ENCODE measurements at regions not wholly inside any gene's neighbourhood (a gene's known extent, or its start where the extent isn't known, plus 50 kb on each side); places are given as distances from the start of the nearest gene placed in this dataset.

DNA sequence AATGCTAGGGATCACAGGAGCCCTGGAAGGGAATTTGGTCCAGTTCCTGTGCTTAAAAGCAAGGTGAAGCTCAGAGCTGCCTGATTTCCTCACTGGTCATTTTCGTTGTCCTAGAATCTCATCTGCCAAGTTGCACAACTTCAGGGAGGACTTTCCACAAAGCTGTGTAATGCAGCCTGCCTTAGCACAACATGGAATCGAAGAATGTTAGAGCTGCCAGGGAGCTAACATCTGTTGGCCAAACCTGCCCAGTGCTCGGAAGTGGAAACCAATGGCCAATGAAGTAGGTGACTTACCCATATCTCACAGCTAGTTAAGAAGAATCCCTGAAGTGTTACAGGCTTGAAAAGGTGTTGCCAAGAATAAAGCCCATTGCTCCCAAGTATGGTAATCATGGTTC, 79.9 kb upstream of the SSTR1 start:
- no peaks in the 10 kb centered on the region for H3K36me3 ChIP-seq (ENCODE audit: control insufficient read depth in 1 of 2, insufficient read depth in 2 of 2, low read length in 2 of 2)
- no peaks in the 10 kb centered on the region for H3K4me1 ChIP-seq (ENCODE audit: control insufficient read depth in 1 of 2, insufficient read depth in 2 of 2, low read length in 2 of 2)
- no peak overlapping the region for H3K27ac ChIP-seq (ENCODE audit: low read length)
- no peaks in the 10 kb centered on the region for H3K9me3 ChIP-seq (ENCODE audit: control insufficient read depth in 1 of 2, low read length in 2 of 2)
- no peaks in the 10 kb centered on the region for H3K27me3 ChIP-seq (ENCODE audit: low read depth, low read length)
- no peak overlapping the region for H3K4me3 ChIP-seq (ENCODE audit: low read depth in 1 of 2, low read length in 2 of 2)

DNA sequence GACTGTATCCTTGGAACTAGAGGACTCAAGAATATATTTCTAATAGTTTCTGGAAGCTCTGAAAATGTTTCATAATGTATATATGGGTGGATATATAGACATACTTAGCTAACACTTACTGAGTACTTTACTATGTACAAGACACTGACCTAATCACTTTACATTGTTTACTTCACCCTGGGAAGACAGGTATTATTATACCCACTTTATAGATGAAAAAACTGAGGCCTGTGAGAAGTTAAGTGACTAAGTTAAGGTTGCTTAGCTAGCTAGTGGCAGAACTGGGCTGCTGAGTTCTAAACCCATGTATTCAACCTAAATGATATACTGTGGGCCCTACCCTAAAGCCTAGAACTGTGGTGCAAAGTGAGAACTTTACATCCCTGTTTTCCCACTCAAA, 79.1 kb upstream of the SSTR1 start:
- Histone ChIP-seq H3K36me3 (ENCODE audit: control insufficient read depth in 1 of 2, insufficient read depth in 2 of 2, low read length in 2 of 2) (no peaks in the 10 kb centered on the region), H3K27ac (ENCODE audit: low read length) (no peak overlapping the region), H3K9me3 (ENCODE audit: control insufficient read depth in 1 of 2, low read length in 2 of 2) (no peaks in the 10 kb centered on the region), H3K4me1 (ENCODE audit: control insufficient read depth in 1 of 2, insufficient read depth in 2 of 2, low read length in 2 of 2) (no peaks in the 10 kb centered on the region), H3K4me3 (ENCODE audit: low read depth in 1 of 2, low read length in 2 of 2) (no peak overlapping the region), H3K27me3 (ENCODE audit: low read depth, low read length) (no peaks in the 10 kb centered on the region)

DNA sequence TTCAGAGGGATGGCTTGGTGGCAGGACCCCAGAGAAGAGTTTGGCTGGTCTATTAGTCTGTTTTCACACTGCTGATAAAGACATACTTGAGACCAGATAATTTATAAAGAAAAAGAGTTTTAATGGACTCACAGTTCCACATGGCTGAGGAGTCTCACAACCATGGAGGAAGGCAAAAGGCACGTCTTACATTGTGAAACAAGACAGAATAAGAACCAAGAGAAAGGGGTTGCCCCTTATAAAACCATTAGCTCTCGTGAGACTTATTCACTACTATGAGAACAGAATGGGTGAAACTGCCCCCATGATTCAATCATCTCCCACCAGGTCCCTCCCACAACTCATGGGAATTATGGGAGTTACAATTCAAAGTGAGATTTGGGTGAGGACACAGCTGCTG, 78.5 kb upstream of the SSTR1 start:
- Histone ChIP-seq H3K27ac (ENCODE audit: low read length) (no peak overlapping the region), H3K4me3 (ENCODE audit: low read depth in 1 of 2, low read length in 2 of 2) (no peak overlapping the region), H3K9me3 (ENCODE audit: control insufficient read depth in 1 of 2, low read length in 2 of 2) (no peaks in the 10 kb centered on the region), H3K27me3 (ENCODE audit: low read depth, low read length) (no peaks in the 10 kb centered on the region), H3K4me1 (ENCODE audit: control insufficient read depth in 1 of 2, insufficient read depth in 2 of 2, low read length in 2 of 2) (no peaks in the 10 kb centered on the region), H3K36me3 (ENCODE audit: control insufficient read depth in 1 of 2, insufficient read depth in 2 of 2, low read length in 2 of 2) (no peaks in the 10 kb centered on the region)

DNA sequence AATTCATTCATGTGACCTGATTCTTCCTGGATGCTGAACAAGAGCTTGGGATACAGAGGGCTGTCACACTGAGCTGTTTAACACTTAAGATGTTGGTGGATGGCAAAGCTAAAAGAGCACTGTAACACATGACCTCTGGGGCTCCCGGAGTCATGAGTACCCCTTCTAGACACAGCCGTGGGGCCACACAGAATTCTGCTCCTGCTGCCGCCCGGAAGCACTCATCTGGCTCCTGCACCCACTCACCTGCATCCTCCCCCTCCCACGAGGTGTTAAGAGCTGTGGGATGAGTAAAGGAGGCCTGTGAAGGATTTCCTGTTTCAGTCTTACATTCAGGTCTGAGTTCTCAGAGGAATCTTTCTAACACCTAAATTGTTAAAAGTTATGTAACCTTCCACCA, 78.0 kb upstream of the SSTR1 start:
- H3K27ac ChIP-seq (ENCODE audit: low read length), result no peak overlapping the region
- H3K36me3 ChIP-seq (ENCODE audit: control insufficient read depth in 1 of 2, insufficient read depth in 2 of 2, low read length in 2 of 2), result no peaks in the 10 kb centered on the region
- no peaks in the 10 kb centered on the region for H3K4me1 ChIP-seq (ENCODE audit: control insufficient read depth in 1 of 2, insufficient read depth in 2 of 2, low read length in 2 of 2)
- no peaks in the 10 kb centered on the region for H3K27me3 ChIP-seq (ENCODE audit: low read depth, low read length)
- no peak overlapping the region for H3K4me3 ChIP-seq (ENCODE audit: low read depth in 1 of 2, low read length in 2 of 2)
- H3K9me3 ChIP-seq (ENCODE audit: control insufficient read depth in 1 of 2, low read length in 2 of 2), result no peaks in the 10 kb centered on the region

DNA sequence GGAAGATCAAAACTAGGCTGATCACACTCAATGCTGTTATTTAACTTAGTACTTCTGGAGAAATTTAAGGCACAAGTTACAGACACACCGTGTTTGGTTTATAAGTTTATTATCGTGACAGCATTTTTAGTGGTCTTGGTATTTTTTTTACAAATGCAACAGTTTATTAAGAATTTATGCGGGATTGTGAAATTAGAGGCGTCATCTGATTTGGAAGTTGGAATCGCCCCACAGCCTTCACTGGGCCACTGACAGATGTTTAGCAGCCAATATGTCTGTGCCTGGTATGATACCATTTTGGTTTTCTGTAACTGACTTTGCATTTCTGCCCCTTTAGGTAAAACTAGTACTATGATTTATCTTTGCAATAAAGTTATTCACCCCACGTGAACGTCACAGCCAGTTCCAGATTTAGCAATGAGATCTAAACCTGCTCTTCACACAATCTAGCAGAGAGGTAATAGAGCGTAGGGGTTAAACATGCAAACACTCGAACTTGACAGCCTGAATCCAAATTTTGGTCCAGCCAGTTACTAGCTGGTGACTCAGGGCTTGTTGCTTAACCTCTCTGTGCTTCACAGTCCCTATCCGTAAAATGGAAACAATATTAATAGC, 73.2 kb upstream of the SSTR1 start:
- no peaks in the 10 kb centered on the region for H3K27me3 ChIP-seq (ENCODE audit: low read depth, low read length)
- H3K9me3 ChIP-seq (ENCODE audit: control insufficient read depth in 1 of 2, low read length in 2 of 2), result no peaks in the 10 kb centered on the region
- H3K4me1 ChIP-seq (ENCODE audit: control insufficient read depth in 1 of 2, insufficient read depth in 2 of 2, low read length in 2 of 2), result no peaks in the 10 kb centered on the region

DNA sequence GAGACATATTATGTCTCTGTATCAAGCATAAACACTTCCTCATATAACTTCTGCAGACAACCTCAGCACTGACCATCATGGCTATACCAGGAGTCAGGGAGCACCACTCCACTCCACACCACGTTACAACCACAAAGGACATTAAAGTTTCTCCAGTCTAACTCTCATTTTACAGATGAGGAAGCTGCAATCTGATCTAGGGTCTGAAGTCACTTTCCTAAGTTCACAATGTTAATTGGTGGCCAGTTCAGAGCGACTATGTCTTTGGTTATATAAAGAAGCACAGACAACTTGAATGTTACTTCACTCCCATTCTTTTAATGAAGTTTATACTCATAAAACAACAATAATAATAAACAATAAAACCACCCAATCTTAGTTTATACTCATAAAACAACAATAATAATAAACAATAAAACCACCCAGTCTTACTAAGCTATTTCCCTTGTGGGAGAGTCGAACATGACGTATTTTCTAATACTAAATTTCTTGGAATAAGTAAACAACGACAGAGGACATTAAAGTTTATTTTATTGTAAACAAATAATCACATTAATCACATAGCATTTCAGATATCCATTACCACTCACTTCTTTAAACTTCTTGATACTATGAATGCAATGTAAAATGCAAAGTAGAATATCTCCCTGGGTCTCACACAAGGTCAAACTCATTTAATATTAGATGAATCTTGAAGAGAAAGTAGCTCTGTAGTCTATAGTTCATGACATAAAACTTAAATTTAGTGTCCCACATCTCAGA, 72.4 kb upstream of the SSTR1 start:
- Histone ChIP-seq H3K4me1 (ENCODE audit: control insufficient read depth in 1 of 2, insufficient read depth in 2 of 2, low read length in 2 of 2) (no peaks in the 10 kb centered on the region), H3K9me3 (ENCODE audit: control insufficient read depth in 1 of 2, low read length in 2 of 2) (no peaks in the 10 kb centered on the region), H3K27ac (ENCODE audit: low read length) (no peak overlapping the region), H3K27me3 (ENCODE audit: low read depth, low read length) (no peaks in the 10 kb centered on the region), H3K36me3 (ENCODE audit: control insufficient read depth in 1 of 2, insufficient read depth in 2 of 2, low read length in 2 of 2) (no peaks in the 10 kb centered on the region), H3K4me3 (ENCODE audit: low read depth in 1 of 2, low read length in 2 of 2) (no peak overlapping the region)

More for the DNA sequence above, 73.2 kb upstream of the SSTR1 start:
- H3K36me3 ChIP-seq (ENCODE audit: control insufficient read depth in 1 of 2, insufficient read depth in 2 of 2, low read length in 2 of 2), result no peaks in the 10 kb centered on the region
- no peak overlapping the region for H3K4me3 ChIP-seq (ENCODE audit: low read depth in 1 of 2, low read length in 2 of 2)
- no peak overlapping the region for H3K27ac ChIP-seq (ENCODE audit: low read length)

DNA sequence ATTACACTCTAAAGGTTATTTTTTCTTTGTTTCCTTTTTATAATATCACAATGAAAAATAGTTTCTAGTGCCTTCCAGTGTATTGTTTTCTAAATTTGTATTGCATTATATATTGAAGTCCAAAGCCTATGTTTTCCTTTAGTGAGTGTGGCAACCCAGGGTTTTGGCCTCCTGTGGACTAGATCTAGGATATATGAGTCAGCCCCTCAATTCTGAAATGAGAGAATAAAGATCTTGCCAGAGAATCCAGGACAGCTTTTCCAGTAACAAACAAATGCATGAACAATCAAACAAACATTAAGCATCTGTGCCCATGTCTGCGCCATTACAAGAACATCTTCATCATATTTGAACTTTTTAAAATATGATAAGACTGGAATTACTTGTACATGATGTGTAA, 70.7 kb upstream of the SSTR1 start:
- no peaks in the 10 kb centered on the region for H3K9me3 ChIP-seq (ENCODE audit: control insufficient read depth in 1 of 2, low read length in 2 of 2)
- no peak overlapping the region for H3K4me3 ChIP-seq (ENCODE audit: low read depth in 1 of 2, low read length in 2 of 2)
- H3K27me3 ChIP-seq (ENCODE audit: low read depth, low read length), result no peaks in the 10 kb centered on the region
- H3K4me1 ChIP-seq (ENCODE audit: control insufficient read depth in 1 of 2, insufficient read depth in 2 of 2, low read length in 2 of 2), result no peaks in the 10 kb centered on the region
- no peak overlapping the region for H3K27ac ChIP-seq (ENCODE audit: low read length)
- no peaks in the 10 kb centered on the region for H3K36me3 ChIP-seq (ENCODE audit: control insufficient read depth in 1 of 2, insufficient read depth in 2 of 2, low read length in 2 of 2)

DNA sequence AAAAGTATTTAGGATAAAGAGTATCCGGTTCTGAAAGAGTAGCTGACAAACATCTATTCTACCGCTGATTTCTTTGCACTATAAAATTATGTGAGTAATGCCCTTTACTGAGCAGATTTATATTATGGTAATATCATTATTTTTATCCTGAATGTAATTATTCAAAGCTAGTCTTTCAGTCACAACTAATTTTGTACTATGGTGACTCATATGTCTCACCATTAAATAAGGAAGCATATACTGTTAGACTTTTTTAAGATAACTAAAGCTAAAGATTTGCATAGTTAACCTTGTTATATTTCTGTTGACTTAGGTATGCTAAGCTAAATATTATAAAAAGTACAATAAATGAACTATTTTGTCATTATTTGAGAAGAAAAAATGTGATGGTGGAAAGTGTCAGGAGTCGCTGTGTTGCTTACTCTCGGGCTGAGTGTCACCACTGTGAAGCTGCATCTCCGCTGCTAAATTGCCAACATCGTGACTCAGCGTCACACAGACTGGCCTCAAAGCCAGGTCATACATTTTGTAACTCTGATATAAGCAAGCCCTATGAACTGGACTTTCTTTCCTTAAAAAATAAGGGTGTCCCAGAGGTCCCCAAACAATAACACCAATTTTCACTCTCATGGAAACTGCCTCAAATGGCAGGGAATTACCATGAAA, 69.1 kb upstream of the SSTR1 start:
- H3K4me1 ChIP-seq (ENCODE audit: control insufficient read depth in 1 of 2, insufficient read depth in 2 of 2, low read length in 2 of 2), result no peaks in the 10 kb centered on the region
- H3K27me3 ChIP-seq (ENCODE audit: low read depth, low read length), result no peaks in the 10 kb centered on the region
- no peaks in the 10 kb centered on the region for H3K36me3 ChIP-seq (ENCODE audit: control insufficient read depth in 1 of 2, insufficient read depth in 2 of 2, low read length in 2 of 2)
- no peaks in the 10 kb centered on the region for H3K9me3 ChIP-seq (ENCODE audit: control insufficient read depth in 1 of 2, low read length in 2 of 2)
- H3K4me3 ChIP-seq (ENCODE audit: low read depth in 1 of 2, low read length in 2 of 2), result no peak overlapping the region
- no peak overlapping the region for H3K27ac ChIP-seq (ENCODE audit: low read length)

DNA sequence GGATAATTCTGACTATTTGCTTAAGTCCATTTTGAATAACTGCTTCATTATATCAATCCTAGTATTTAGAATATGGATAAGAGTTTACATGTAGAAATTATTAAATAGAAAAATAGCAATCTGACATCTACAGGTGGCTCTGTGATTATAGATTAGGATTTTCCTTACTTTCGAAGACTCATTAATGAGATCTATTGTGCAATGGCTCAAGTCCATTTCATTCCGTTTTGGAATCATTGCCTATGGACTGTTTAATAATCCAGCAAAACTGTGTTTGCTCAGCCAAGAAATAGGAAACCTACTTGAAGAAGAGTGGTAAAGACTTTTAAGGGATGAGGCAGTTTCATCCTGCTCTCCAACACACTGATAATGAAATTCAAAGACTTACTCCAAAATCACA, 67.8 kb upstream of the SSTR1 start:
- no peaks in the 10 kb centered on the region for H3K36me3 ChIP-seq (ENCODE audit: control insufficient read depth in 1 of 2, insufficient read depth in 2 of 2, low read length in 2 of 2)
- H3K27ac ChIP-seq (ENCODE audit: low read length), result no peak overlapping the region
- no peaks in the 10 kb centered on the region for H3K27me3 ChIP-seq (ENCODE audit: low read depth, low read length)
- no peak overlapping the region for H3K4me3 ChIP-seq (ENCODE audit: low read depth in 1 of 2, low read length in 2 of 2)
- H3K9me3 ChIP-seq (ENCODE audit: control insufficient read depth in 1 of 2, low read length in 2 of 2), result no peaks in the 10 kb centered on the region
- no peaks in the 10 kb centered on the region for H3K4me1 ChIP-seq (ENCODE audit: control insufficient read depth in 1 of 2, insufficient read depth in 2 of 2, low read length in 2 of 2)

DNA sequence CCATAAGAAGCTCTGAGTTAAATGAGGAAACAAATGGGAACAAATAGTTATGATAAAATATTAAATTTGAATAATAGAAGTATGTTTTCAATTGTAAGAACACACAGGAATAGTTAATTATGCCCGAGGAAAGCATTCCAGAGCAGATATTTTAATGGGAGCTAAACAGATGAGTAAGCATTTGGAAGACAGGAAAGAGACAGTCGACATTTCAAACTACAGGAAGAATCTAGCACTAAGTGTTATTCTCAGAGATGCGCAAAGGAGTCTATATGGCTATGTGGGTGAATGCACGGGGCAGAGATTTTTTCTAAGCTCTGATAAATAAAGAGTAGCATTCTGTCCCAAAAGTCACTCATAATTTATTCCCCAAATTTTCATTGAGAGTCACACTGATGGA, 64.5 kb upstream of the SSTR1 start:
- Histone ChIP-seq H3K27ac (ENCODE audit: low read length) (no peak overlapping the region), H3K27me3 (ENCODE audit: low read depth, low read length) (no peaks in the 10 kb centered on the region), H3K36me3 (ENCODE audit: control insufficient read depth in 1 of 2, insufficient read depth in 2 of 2, low read length in 2 of 2) (no peaks in the 10 kb centered on the region), H3K4me1 (ENCODE audit: control insufficient read depth in 1 of 2, insufficient read depth in 2 of 2, low read length in 2 of 2) (no peaks in the 10 kb centered on the region), H3K9me3 (ENCODE audit: control insufficient read depth in 1 of 2, low read length in 2 of 2) (no peaks in the 10 kb centered on the region), H3K4me3 (ENCODE audit: low read depth in 1 of 2, low read length in 2 of 2) (no peak overlapping the region)

DNA sequence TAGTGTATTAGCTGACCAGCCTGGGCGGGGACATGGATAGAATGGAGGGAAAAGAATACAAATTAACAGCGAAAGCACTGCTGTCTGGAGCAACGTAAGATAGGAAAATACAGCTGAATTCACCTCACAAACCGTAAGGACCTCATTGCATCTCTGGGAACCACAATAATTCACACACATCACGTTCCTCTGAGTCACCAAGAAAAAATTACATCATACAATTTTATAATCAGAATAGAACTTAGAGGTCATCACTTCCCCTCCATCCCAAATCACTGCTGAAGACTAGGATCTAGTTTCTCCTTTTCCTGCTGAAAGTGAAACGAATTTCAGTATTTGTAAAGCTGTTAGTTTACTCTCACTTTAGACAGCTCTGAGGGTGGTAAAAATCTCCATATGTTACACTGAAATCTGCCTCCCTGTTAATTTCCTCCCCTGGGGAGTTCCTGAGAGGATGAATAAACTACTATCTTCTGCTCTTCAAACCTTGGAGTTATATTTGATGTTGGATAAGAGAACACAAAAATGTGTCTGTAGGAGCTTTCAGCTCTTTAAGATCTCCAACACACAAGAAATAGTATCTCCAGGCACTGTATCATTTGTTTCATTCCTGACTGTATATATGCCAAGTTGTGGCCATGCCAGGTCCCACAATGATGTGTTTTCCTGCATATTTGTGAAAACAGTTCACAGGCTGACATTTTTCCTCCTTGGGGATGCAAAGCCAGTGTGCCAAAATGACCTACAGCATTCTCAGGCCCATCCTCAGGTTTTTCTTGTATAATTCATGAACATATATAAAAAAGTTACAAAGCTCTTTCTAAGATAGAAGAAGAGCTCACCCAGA, 63.8 kb upstream of the SSTR1 start:
- Histone ChIP-seq H3K4me3 (ENCODE audit: low read depth in 1 of 2, low read length in 2 of 2) (no peak overlapping the region), H3K4me1 (ENCODE audit: control insufficient read depth in 1 of 2, insufficient read depth in 2 of 2, low read length in 2 of 2) (no peaks in the 10 kb centered on the region), H3K27ac (ENCODE audit: low read length) (no peak overlapping the region), H3K36me3 (ENCODE audit: control insufficient read depth in 1 of 2, insufficient read depth in 2 of 2, low read length in 2 of 2) (no peaks in the 10 kb centered on the region), H3K9me3 (ENCODE audit: control insufficient read depth in 1 of 2, low read length in 2 of 2) (no peaks in the 10 kb centered on the region), H3K27me3 (ENCODE audit: low read depth, low read length) (no peaks in the 10 kb centered on the region)

Measured in muscle layer of duodenum (tissue), 2 donors.